ENCODE measurements at regions not wholly inside any gene's neighbourhood (a gene's known extent, or its start where the extent isn't known, plus 50 kb on each side); places are given as distances from the start of the nearest gene placed in this dataset.

GRCh38 chr4:60201052-60201673 is 999.0 kb upstream of the ADGRL3 start:
- Histone ChIP-seq H3K9me3 (no peaks in the 10 kb centered on the region), H3K27ac (no peak overlapping the region), H3K27me3 (no peaks in the 10 kb centered on the region), H3K4me3 (no peak overlapping the region), H3K4me1 (no peaks in the 10 kb centered on the region), H3K36me3 (ENCODE audit: low read depth, missing control alignments) (no peaks in the 10 kb centered on the region)
- intact Hi-C loops (cut with DNase I; ENCODE audit: low total_unique reads): no loop called here
- TF ChIP-seq POLR2A (IDR thresholded peaks at IDR 0.05): no peak
- TF ChIP-seq CTCF (IDR thresholded peaks at IDR 0.05): peak; percentile 65 to 85 (median 69)
- peak; percentile 73 for DNase-seq
- 7 to 19% methylated on average over 3 of the region's 3 CpGs for WGBS, 2 donors

GRCh38 chr4:60209588-60209987 is 990.5 kb upstream of the ADGRL3 start:
- H3K36me3 ChIP-seq (ENCODE audit: low read depth, missing control alignments): no peaks in the 10 kb centered on the region
- intact Hi-C loops (cut with DNase I; ENCODE audit: low total_unique reads): no loop called here
- no peak overlapping the region for H3K27ac ChIP-seq
- WGBS, 2 donors: 88 to 91% methylated on average over 1 of the region's 1 CpG
- H3K9me3 ChIP-seq: no peaks in the 10 kb centered on the region
- no peak overlapping the region for H3K4me3 ChIP-seq
- TF ChIP-seq CTCF (IDR thresholded peaks at IDR 0.05): no peak
- TF ChIP-seq POLR2A (IDR thresholded peaks at IDR 0.05): no peak
- no peaks in the 10 kb centered on the region for H3K27me3 ChIP-seq
- DNase-seq: no peak
- no peaks in the 10 kb centered on the region for H3K4me1 ChIP-seq

GRCh38 chr4:60215906-60216305 is 984.2 kb upstream of the ADGRL3 start:
- Histone ChIP-seq H3K27me3 (no peaks in the 10 kb centered on the region), H3K9me3 (no peaks in the 10 kb centered on the region), H3K27ac (no peak overlapping the region), H3K36me3 (ENCODE audit: low read depth, missing control alignments) (no peaks in the 10 kb centered on the region), H3K4me1 (no peaks in the 10 kb centered on the region), H3K4me3 (no peak overlapping the region)
- 94 to 97% methylated on average over 2 of the region's 2 CpGs for WGBS, 2 donors
- intact Hi-C loops (cut with DNase I; ENCODE audit: low total_unique reads): no loop called here
- TF ChIP-seq CTCF (IDR thresholded peaks at IDR 0.05): no peak
- TF ChIP-seq POLR2A (IDR thresholded peaks at IDR 0.05): no peak
- no peak for DNase-seq

GRCh38 chr4:60216752-60217151 is 983.4 kb upstream of the ADGRL3 start:
- Histone ChIP-seq H3K4me1 (no peaks in the 10 kb centered on the region), H3K27me3 (no peaks in the 10 kb centered on the region), H3K27ac (no peak overlapping the region), H3K9me3 (no peaks in the 10 kb centered on the region), H3K4me3 (no peak overlapping the region), H3K36me3 (ENCODE audit: low read depth, missing control alignments) (no peaks in the 10 kb centered on the region)
- intact Hi-C loops (cut with DNase I; ENCODE audit: low total_unique reads): no loop called here
- DNase-seq: no peak
- 41 to 55% methylated on average over 1 of the region's 1 CpG for WGBS, 2 donors
- TF ChIP-seq CTCF (IDR thresholded peaks at IDR 0.05) (no peak), POLR2A (IDR thresholded peaks at IDR 0.05) (no peak)

- TF ChIP-seq POLR2A (IDR thresholded peaks at IDR 0.05) (no peak), CTCF (IDR thresholded peaks at IDR 0.05) (no peak)
- 62 to 68% methylated on average over 5 of the region's 5 CpGs for WGBS, 2 donors
Measured at GRCh38 chr4:60221866-60222265, 978.3 kb upstream of the ADGRL3 start.

More at GRCh38 chr4:60221866-60222265, 978.3 kb upstream of the ADGRL3 start:
- Histone ChIP-seq H3K27ac (no peak overlapping the region), H3K4me1 (no peaks in the 10 kb centered on the region), H3K36me3 (ENCODE audit: low read depth, missing control alignments) (no peaks in the 10 kb centered on the region), H3K9me3 (no peaks in the 10 kb centered on the region), H3K4me3 (no peak overlapping the region), H3K27me3 (no peaks in the 10 kb centered on the region)
- intact Hi-C loops (cut with DNase I; ENCODE audit: low total_unique reads): no loop called here
- no peak for DNase-seq

All from testis (tissue), 2 donors.